HepG2 (cell line): ENCODE measurements at regions not wholly inside any gene's neighbourhood (a gene's known extent, or its start where the extent isn't known, plus 50 kb on each side); places are given as distances from the start of the nearest gene placed in this dataset.

Experiments used
- ATAC-seq: fragments of 200-7000 bp; cut with Tn5 transposase; 3 replicates; pipeline ENCODE4 v1.9.1; 2020; ENCODE audit warnings: mild to moderate bottlenecking, moderate library complexity
- BruUV-seq: library from RNA; stranded (reverse); fragments of 400-500 nt; replicated peaks from 2 replicates; lab custom pipeline; 2021; lab: Mats Ljungman, UMichigan
- CTCF ChIA-PET: fragments of 300-600 bp; formaldehyde crosslinking; extraction: SDS; loops from one replicate; lab custom pipeline; 2021; ENCODE audit warnings: low total read pairs, inconsistent platforms, low intra/inter-chr PET ratio; lab: Yijun Ruan, JAX
- POLR2A ChIA-PET: fragments of 350-600 bp; sonication (Branson Sonifier 250); formaldehyde crosslinking; loops from one replicate; lab custom pipeline; 2020; ENCODE audit warnings: antibody characterized with exemption, inconsistent platforms; lab: Yijun Ruan, JAX
- DNase-seq: peaks from one replicate; pipeline ENCODE4 v3.0.0-alpha.2; 2015; ENCODE audit warnings: low spot score
- FAIRE-seq: peaks from 3 replicates; lab custom pipeline; 2011; peaks lifted over from hg19 to GRCh38; lab: Jason Lieb, UNC
- H2AFZ ChIP-seq: one replicate; pipeline ENCODE4 v1.6.1; 2011; ENCODE audit warnings: low read length, inconsistent platforms
- H3K27ac ChIP-seq: fragments of 300-600 bp; 3 replicates; pipeline ENCODE4 v1.8.0; 2011; ENCODE audit warnings: mixed run types, mild to moderate bottlenecking, mixed read lengths, low read length, inconsistent platforms; ENCODE audit not compliant: insufficient read depth; ENCODE audit errors: extremely low read length
- H3K27me3 ChIP-seq, 2 experiments: fragments of 200-600 bp in 1 of 2; 2 replicates in 1 of 2; 3 replicates in 1 of 2; pipeline versions ENCODE4 v1.6.0 to v1.8.0; 2011; ENCODE audit warnings: low read length in 2 of 2, mild to moderate bottlenecking in 2 of 2, moderate library complexity in 2 of 2, inconsistent platforms in 1 of 2; ENCODE audit not compliant: insufficient read depth in 2 of 2, control insufficient read depth in 1 of 2
- H3K36me3 ChIP-seq, 2 experiments: fragments of 200-600 bp in 1 of 2; replicated peaks in 1 of 2; 2 replicates in 1 of 2; 3 replicates in 1 of 2; pipeline versions ENCODE4 v1.5.1 to v1.8.0; 2011; ENCODE audit warnings: low read length in 2 of 2, inconsistent platforms in 1 of 2; ENCODE audit not compliant: insufficient read depth in 2 of 2, control insufficient read depth in 1 of 2
- H3K4me1 ChIP-seq: 2 replicates; pipeline ENCODE4 v1.5.1; 2012; ENCODE audit warnings: low read length, inconsistent platforms; ENCODE audit not compliant: insufficient read depth
- H3K4me2 ChIP-seq: 2 replicates; pipeline ENCODE4 v1.6.0; 2011; ENCODE audit warnings: low read depth, low read length, inconsistent platforms
- H3K4me3 ChIP-seq, 3 experiments: fragments of 200-600 bp in 1 of 3; sonication (generic), shearing (Covaris generic) in 1 of 3; replicated peaks in 1 of 3; 2 replicates each; pipeline ENCODE4 v1.5.1; 2011 to 2016; ENCODE audit warnings: low read length in 3 of 3, inconsistent platforms in 2 of 3, low read depth in 2 of 3, mild to moderate bottlenecking in 2 of 3, control low read depth in 1 of 3, mixed read lengths in 1 of 3; ENCODE audit not compliant: insufficient read depth in 1 of 3
- H3K79me2 ChIP-seq: one replicate; pipeline ENCODE4 v1.6.1; 2011; ENCODE audit warnings: low read length, inconsistent platforms; ENCODE audit not compliant: insufficient read depth
- H3K9ac ChIP-seq: 2 replicates; pipeline ENCODE4 v1.6.0; 2011; ENCODE audit warnings: mild to moderate bottlenecking, low read depth, low read length, inconsistent platforms; ENCODE audit not compliant: insufficient read depth
- H3K9me3 ChIP-seq: 2 replicates; pipeline ENCODE4 v1.5.1; 2012; ENCODE audit warnings: mild to moderate bottlenecking, low read length
- H4K20me1 ChIP-seq: 2 replicates; pipeline ENCODE4 v1.6.0; 2011; ENCODE audit warnings: inconsistent platforms, mild to moderate bottlenecking, low read length, moderate library complexity; ENCODE audit not compliant: insufficient read depth
- BRCA1 ChIP-seq: sonication (generic); formaldehyde crosslinking; IDR thresholded peaks from 2 replicates; pipeline ENCODE4 v1.4.0; 2020; ENCODE audit warnings: missing genetic modification reagents
- CBX2 ChIP-seq, 2 experiments: fragments of 200-600 bp in 1 of 2; sonication (generic); formaldehyde crosslinking in 1 of 2; IDR thresholded peaks; 2 replicates each; pipeline versions ENCODE4 v1.7.0 to v1.8.1; 2018 to 2022; ENCODE audit warnings: low read depth in 2 of 2, low read length in 1 of 2, mild to moderate bottlenecking in 1 of 2, missing genetic modification reagents in 1 of 2
- CENPX ChIP-seq: sonication (generic); formaldehyde crosslinking; IDR thresholded peaks from 2 replicates; pipeline ENCODE4 v1.9.0; 2021; ENCODE audit warnings: mild to moderate bottlenecking, missing genetic modification reagents, moderate library complexity
- ISX ChIP-seq: sonication (generic); formaldehyde crosslinking; conservative IDR thresholded peaks from 2 replicates; pipeline ENCODE4 v1.5.0; 2020; ENCODE audit warnings: missing genetic modification reagents
- JUN ChIP-seq: sonication (generic); formaldehyde crosslinking; IDR thresholded peaks from 2 replicates; pipeline ENCODE4 v1.4.0; 2020; ENCODE audit warnings: mild to moderate bottlenecking, missing genetic modification reagents
- MED13 ChIP-seq: sonication (generic); formaldehyde crosslinking; IDR thresholded peaks from 2 replicates; pipeline ENCODE4 v1.5.0; 2020; ENCODE audit warnings: missing genetic modification reagents
- NCOA2 ChIP-seq: sonication (generic); formaldehyde crosslinking; IDR thresholded peaks from 2 replicates; pipeline ENCODE4 v1.8.0; 2022; ENCODE audit warnings: inconsistent platforms
- TOPORS ChIP-seq: sonication (generic); formaldehyde crosslinking; IDR thresholded peaks from 2 replicates; pipeline ENCODE4 v1.8.0; 2023; ENCODE audit warnings: mild to moderate bottlenecking, missing genetic modification reagents
- ZMYM3 ChIP-seq: sonication (generic); formaldehyde crosslinking; IDR thresholded peaks from 2 replicates; pipeline ENCODE4 v1.5.1; 2020; ENCODE audit warnings: mild to moderate bottlenecking, missing genetic modification reagents
- ZNF292 ChIP-seq: sonication (generic); formaldehyde crosslinking; IDR thresholded peaks from 2 replicates; pipeline ENCODE4 v1.8.1; 2022; ENCODE audit warnings: mild to moderate bottlenecking, low read depth, missing genetic modification reagents, borderline replicate concordance
- ZNF343 ChIP-seq: sonication (generic); formaldehyde crosslinking; IDR thresholded peaks from 2 replicates; pipeline ENCODE4 v1.4.0; 2020; ENCODE audit warnings: mild to moderate bottlenecking, missing genetic modification reagents
- ZNF530 ChIP-seq: sonication (generic); formaldehyde crosslinking; IDR thresholded peaks from 2 replicates; pipeline ENCODE4 v1.5.0; 2020; ENCODE audit warnings: low read depth, mild to moderate bottlenecking, missing genetic modification reagents
- ZNF724P ChIP-seq: sonication (generic); formaldehyde crosslinking; IDR thresholded peaks from 2 replicates; pipeline ENCODE4 v1.8.0; 2022; ENCODE audit warnings: missing genetic modification reagents, borderline replicate concordance
- ZNF777 ChIP-seq: sonication (generic); formaldehyde crosslinking; IDR thresholded peaks from 2 replicates; pipeline ENCODE4 v1.4.0; 2020; ENCODE audit warnings: missing genetic modification reagents
- ZSCAN21 ChIP-seq: sonication (generic); formaldehyde crosslinking; IDR thresholded peaks from 2 replicates; pipeline ENCODE4 v1.8.0; 2022; ENCODE audit warnings: mild to moderate bottlenecking, missing genetic modification reagents, moderate library complexity, borderline replicate concordance
- WGBS: methylation state at CpG from one replicate; pipeline ENCODE4 v1.1.6; 2017; ENCODE audit warnings: low lambda C conversion rate; 5-methylcytosine and 5-hydroxymethylcytosine counted together
- in situ Hi-C: cut with HindIII; loops from 2 replicates; pipeline ENCODE4 v1.10.0; 2017; ENCODE audit warnings: low pct_unique_long_range_greater_than_20kb; ENCODE audit not compliant: extremely low pct_ligation_motif_present
- intact Hi-C: fragments of 100-400 bp; cut with micrococcal nuclease; formaldehyde crosslinking; loops from one replicate; pipeline ENCODE4 v1.10.0; 2022; ENCODE audit not compliant: unreplicated experiment
- TF ChIP-seq, protein P1 (sequence below): sonication (generic); formaldehyde crosslinking; IDR thresholded peaks from 2 replicates; pipeline ENCODE4 v1.8.1; 2023; ENCODE audit warnings: mild to moderate bottlenecking, missing genetic modification reagents
- TF ChIP-seq, protein P2 (sequence below): sonication (generic); formaldehyde crosslinking; IDR thresholded peaks from 2 replicates; pipeline ENCODE4 v1.8.1; 2023; ENCODE audit warnings: missing genetic modification reagents, mild to moderate bottlenecking, borderline replicate concordance
- TF ChIP-seq, protein P3 (sequence below): sonication (generic); formaldehyde crosslinking; IDR thresholded peaks from 2 replicates; pipeline ENCODE4 v1.4.0; 2020; ENCODE audit warnings: missing genetic modification reagents
- TF ChIP-seq, protein P4 (sequence below): sonication (generic); formaldehyde crosslinking; IDR thresholded peaks from 2 replicates; pipeline ENCODE4 v1.4.0; 2020; ENCODE audit warnings: mild to moderate bottlenecking, missing genetic modification reagents

DNA sequence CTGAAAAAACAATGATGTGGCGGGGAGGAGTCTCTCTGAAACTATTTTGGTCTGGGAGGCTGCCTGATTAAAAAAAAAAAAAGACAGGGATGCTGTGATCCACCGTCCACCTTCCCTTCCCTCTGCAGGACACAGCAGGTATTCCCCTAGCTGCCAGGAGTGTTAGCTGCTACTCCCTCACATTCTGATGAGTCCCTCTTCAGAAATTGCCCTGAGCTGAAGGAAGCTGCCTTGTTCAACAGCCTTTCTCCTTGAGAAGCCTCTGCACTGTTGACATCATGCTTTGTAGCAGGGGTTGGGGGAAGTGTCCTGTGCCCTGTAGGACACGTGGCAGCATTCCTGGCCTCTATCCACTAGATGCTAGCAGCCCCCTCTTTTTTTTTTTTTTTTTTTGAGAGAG lies 71.7 kb upstream of the ZMYND8 start:
- CTCF ChIA-PET = no interaction called here

DNA sequence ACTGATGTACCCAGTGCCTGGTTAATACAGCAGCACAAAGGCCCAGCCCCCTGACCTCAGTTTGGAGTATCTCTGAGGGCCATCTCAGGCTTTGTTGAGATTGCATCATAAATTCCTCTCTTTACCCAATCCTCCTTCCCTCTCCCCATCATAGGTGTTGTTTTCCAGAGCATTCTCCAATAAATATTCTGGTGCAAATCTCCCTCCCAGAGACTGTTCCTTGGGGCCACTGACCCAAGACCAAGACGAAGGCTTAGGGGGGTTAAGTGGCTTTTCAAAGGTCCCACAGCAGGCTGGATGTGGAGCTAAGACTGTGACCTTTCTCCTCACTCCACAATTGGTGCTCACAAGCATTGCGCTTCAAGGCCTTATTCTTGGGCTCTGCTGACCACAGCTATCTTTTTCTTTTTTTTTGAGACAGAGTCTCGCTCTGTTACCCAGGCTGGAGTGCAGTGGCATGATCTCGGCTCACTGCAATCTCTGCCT lies 72.4 kb upstream of the ZMYND8 start:
- WGBS = 12% methylated on average over 4 of the region's 4 CpGs
- Histone ChIP-seq H3K27ac (peak overlapping the region; percentile 57), H3K4me3 (peak overlapping the region; percentile 12 to 39 (median 23)), H3K9ac (peak overlapping the region; percentile 38; the same call in 1 of the 2 replicates), H3K4me2 (peak overlapping the region; percentile 77), H3K4me1 (peaks cover 58% of the 10 kb centered on the region), H4K20me1 (no peaks in the 10 kb centered on the region), H3K9me3 (peaks cover 21% of the 10 kb centered on the region), H3K79me2 (no peaks in the 10 kb centered on the region), H2AFZ (peak overlapping the region; percentile 81), H3K27me3 (no peaks in the 10 kb centered on the region), H3K36me3 (no peaks in the 10 kb centered on the region)
- ChIA-PET POLR2A (interaction anchor here (0.7 to 1.9 kb wide), 5 partner anchors 10 to 74 kb away, joined by 3 to 9 read pairs (median 5); partner anchors contain the start of genes NCOA3 and ZMYND8), CTCF (no interaction called here)
- DNase-seq (peak; percentile 85), FAIRE-seq (peak; percentile 86), ATAC-seq (peak; percentile 85)
- no TSS peak for BruUV-seq
- intact Hi-C loops = no loop called here
- in situ Hi-C loops = no loop called here
- TF ChIP-seq, protein P1, sequence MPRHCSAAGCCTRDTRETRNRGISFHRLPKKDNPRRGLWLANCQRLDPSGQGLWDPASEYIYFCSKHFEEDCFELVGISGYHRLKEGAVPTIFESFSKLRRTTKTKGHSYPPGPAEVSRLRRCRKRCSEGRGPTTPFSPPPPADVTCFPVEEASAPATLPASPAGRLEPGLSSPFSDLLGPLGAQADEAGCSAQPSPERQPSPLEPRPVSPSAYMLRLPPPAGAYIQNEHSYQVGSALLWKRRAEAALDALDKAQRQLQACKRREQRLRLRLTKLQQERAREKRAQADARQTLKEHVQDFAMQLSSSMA = peak; percentile 57; the same call in 1 of the 2 replicates
- TF ChIP-seq ISX (CRISPR knock-in tag) = no peak
- TF ChIP-seq, protein P2, sequence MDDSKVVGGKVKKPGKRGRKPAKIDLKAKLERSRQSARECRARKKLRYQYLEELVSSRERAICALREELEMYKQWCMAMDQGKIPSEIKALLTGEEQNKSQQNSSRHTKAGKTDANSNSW (CRISPR knock-in tag) = no peak
- no peak for TF ChIP-seq ZNF343
- no peak for TF ChIP-seq ZNF530
- no peak for TF ChIP-seq ZNF777
- TF ChIP-seq, protein P3, sequence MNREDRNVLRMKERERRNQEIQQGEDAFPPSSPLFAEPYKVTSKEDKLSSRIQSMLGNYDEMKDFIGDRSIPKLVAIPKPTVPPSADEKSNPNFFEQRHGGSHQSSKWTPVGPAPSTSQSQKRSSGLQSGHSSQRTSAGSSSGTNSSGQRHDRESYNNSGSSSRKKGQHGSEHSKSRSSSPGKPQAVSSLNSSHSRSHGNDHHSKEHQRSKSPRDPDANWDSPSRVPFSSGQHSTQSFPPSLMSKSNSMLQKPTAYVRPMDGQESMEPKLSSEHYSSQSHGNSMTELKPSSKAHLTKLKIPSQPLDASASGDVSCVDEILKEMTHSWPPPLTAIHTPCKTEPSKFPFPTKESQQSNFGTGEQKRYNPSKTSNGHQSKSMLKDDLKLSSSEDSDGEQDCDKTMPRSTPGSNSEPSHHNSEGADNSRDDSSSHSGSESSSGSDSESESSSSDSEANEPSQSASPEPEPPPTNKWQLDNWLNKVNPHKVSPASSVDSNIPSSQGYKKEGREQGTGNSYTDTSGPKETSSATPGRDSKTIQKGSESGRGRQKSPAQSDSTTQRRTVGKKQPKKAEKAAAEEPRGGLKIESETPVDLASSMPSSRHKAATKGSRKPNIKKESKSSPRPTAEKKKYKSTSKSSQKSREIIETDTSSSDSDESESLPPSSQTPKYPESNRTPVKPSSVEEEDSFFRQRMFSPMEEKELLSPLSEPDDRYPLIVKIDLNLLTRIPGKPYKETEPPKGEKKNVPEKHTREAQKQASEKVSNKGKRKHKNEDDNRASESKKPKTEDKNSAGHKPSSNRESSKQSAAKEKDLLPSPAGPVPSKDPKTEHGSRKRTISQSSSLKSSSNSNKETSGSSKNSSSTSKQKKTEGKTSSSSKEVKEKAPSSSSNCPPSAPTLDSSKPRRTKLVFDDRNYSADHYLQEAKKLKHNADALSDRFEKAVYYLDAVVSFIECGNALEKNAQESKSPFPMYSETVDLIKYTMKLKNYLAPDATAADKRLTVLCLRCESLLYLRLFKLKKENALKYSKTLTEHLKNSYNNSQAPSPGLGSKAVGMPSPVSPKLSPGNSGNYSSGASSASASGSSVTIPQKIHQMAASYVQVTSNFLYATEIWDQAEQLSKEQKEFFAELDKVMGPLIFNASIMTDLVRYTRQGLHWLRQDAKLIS (CRISPR knock-in tag) = no peak
- no peak for TF ChIP-seq CBX2 (IDR thresholded peaks at IDR 0.05; ENCODE audit: low read depth, low read length)
- TF ChIP-seq CBX2 (CRISPR knock-in tag; IDR thresholded peaks at IDR 0.05; ENCODE audit: low read depth) = no peak

More for the DNA sequence above, 71.7 kb upstream of the ZMYND8 start:
- TF ChIP-seq BRCA1 (no peak), JUN (CRISPR knock-in tag) (no peak), MED13 (CRISPR knock-in tag) (0 out of 2 replicates have a peak, but pooled peaks have one; percentile 19), ZNF724P (0 out of 2 replicates have a peak, but pooled peaks have one; percentile 16), NCOA2 (CRISPR knock-in tag) (no peak), ZMYM3 (CRISPR knock-in tag) (no peak), ZSCAN21 (no peak), CENPX (CRISPR knock-in tag) (no peak), ZNF292 (CRISPR knock-in tag) (peak; percentile 13; the same call in 1 of the 2 replicates), TOPORS (CRISPR knock-in tag) (no peak)
- TF ChIP-seq, protein P4, sequence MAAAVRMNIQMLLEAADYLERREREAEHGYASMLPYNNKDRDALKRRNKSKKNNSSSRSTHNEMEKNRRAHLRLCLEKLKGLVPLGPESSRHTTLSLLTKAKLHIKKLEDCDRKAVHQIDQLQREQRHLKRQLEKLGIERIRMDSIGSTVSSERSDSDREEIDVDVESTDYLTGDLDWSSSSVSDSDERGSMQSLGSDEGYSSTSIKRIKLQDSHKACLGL = no peak
- no peaks in the 10 kb centered on the region for H3K27me3 ChIP-seq
- H4K20me1 ChIP-seq = no peaks in the 10 kb centered on the region
- no peak overlapping the region for H3K4me2 ChIP-seq
- in situ Hi-C loops (no loop called here), intact Hi-C loops (no loop called here)
- H3K4me3 ChIP-seq = no peak overlapping the region
- no peak overlapping the region for H3K9ac ChIP-seq
- WGBS = 72% methylated on average over 3 of the region's 3 CpGs
- peak; percentile 51 for ATAC-seq
- POLR2A ChIA-PET = interaction anchor here (1.5 to 1.9 kb wide), 4 partner anchors 11 to 74 kb away, joined by 5 to 9 read pairs (median 6); partner anchors contain the start of genes NCOA3 and ZMYND8
- peaks cover 51% of the 10 kb centered on the region for H3K4me1 ChIP-seq
- no peak overlapping the region for H2AFZ ChIP-seq
- peaks cover 21% of the 10 kb centered on the region for H3K9me3 ChIP-seq
- H3K79me2 ChIP-seq = no peaks in the 10 kb centered on the region
- H3K36me3 ChIP-seq = no peaks in the 10 kb centered on the region
- no peak overlapping the region for H3K27ac ChIP-seq
- no TSS peak for BruUV-seq
- peak; percentile 26 for FAIRE-seq
- DNase-seq = no peak
